K562 (cell line): ENCODE measurements at regions not wholly inside any gene's neighbourhood (a gene's known extent, or its start where the extent isn't known, plus 50 kb on each side); places are given as distances from the start of the nearest gene placed in this dataset.

ENCODE experiments used
- ATAC-seq: fragments of 200-7000 bp; cut with Tn5 transposase; 3 replicates; pipeline ENCODE4 v1.9.1; 2020; ENCODE audit warnings: moderate library complexity
- BruUV-seq: library from RNA; stranded (reverse); fragments of 400-500 nt; replicated peaks from 2 replicates; lab custom pipeline; 2021; lab: Mats Ljungman, UMichigan
- CTCF ChIA-PET: fragments of 300-600 bp; formaldehyde crosslinking; extraction: SDS; loops from one replicate; lab custom pipeline; 2021; ENCODE audit warnings: low intra/inter-chr PET ratio; lab: Yijun Ruan, JAX
- POLR2A ChIA-PET: fragments of 300-600, 350-650 bp; sonication (Branson Sonifier 250); formaldehyde crosslinking; extraction: SDS; loops from one replicate; lab custom pipeline; 2021; ENCODE audit warnings: antibody characterized with exemption, inconsistent platforms; lab: Yijun Ruan, JAX
- DNase-seq, 4 experiments: peaks; one replicate each; pipeline versions ENCODE4 v3.0.0 to v3.0.0-alpha.2; 2011 to 2018; ENCODE audit warnings: low spot score in 3 of 4, mixed read lengths in 3 of 4; ENCODE audit errors: extremely low read depth in 1 of 4
- FAIRE-seq: peaks from 2 replicates; lab custom pipeline; 2011; peaks lifted over from hg19 to GRCh38; lab: Jason Lieb, UNC
- H2AFZ ChIP-seq: 2 replicates; pipeline ENCODE4 v1.6.0; 2011; ENCODE audit warnings: low read depth, low read length, control low read depth, inconsistent platforms
- H3K27ac ChIP-seq: fragments of 200-600 bp; 3 replicates; pipeline ENCODE4 v1.8.0; 2011; ENCODE audit warnings: low read depth, mild to moderate bottlenecking, control low read depth, inconsistent platforms, low read length, moderate library complexity, mixed read lengths; ENCODE audit errors: extremely low read depth
- H3K27me3 ChIP-seq, 2 experiments: fragments of 300-600 bp in 1 of 2; 2 replicates in 1 of 2; 3 replicates in 1 of 2; pipeline versions ENCODE4 v1.6.0 to v1.8.0; 2011; ENCODE audit warnings: inconsistent platforms in 2 of 2, low read length in 2 of 2, mild to moderate bottlenecking in 1 of 2, mixed read lengths in 1 of 2, moderate library complexity in 1 of 2; ENCODE audit not compliant: control insufficient read depth in 2 of 2, insufficient read depth in 2 of 2
- H3K36me3 ChIP-seq: fragments of 300-600 bp; 3 replicates; pipeline ENCODE4 v1.8.0; 2011; ENCODE audit warnings: mild to moderate bottlenecking, low read length, inconsistent platforms; ENCODE audit not compliant: control insufficient read depth, insufficient read depth
- H3K4me1 ChIP-seq, 2 experiments: fragments of 200-600 bp in 1 of 2; replicated peaks in 1 of 2; 2 replicates in 1 of 2; 3 replicates in 1 of 2; pipeline versions ENCODE4 v1.5.1 to v1.8.0; 2011; ENCODE audit warnings: inconsistent platforms in 2 of 2, low read length in 2 of 2, mild to moderate bottlenecking in 1 of 2, mixed read lengths in 1 of 2, moderate library complexity in 1 of 2; ENCODE audit not compliant: control insufficient read depth in 2 of 2, insufficient read depth in 2 of 2
- H3K4me2 ChIP-seq: 2 replicates; pipeline ENCODE4 v1.6.1; 2011; ENCODE audit warnings: low read length, control low read depth, inconsistent platforms, mixed read lengths; ENCODE audit not compliant: insufficient read depth
- H3K4me3 ChIP-seq: fragments of 200-600 bp; sonication (generic), shearing (Covaris generic); 2 replicates; pipeline ENCODE4 v1.5.1; 2016; ENCODE audit warnings: control low read depth, inconsistent platforms
- H3K79me2 ChIP-seq: fragments of 200-600 bp; 3 replicates; pipeline ENCODE4 v1.8.0; 2011; ENCODE audit warnings: low read length, inconsistent platforms; ENCODE audit not compliant: control insufficient read depth, insufficient read depth
- H3K9ac ChIP-seq, 2 experiments: 2 replicates each; pipeline versions ENCODE4 v1.6.0 to v1.6.1; 2011; ENCODE audit warnings: low read depth in 2 of 2, low read length in 2 of 2, control low read depth in 1 of 2, inconsistent platforms in 1 of 2, mild to moderate bottlenecking in 1 of 2, mixed read lengths in 1 of 2; ENCODE audit not compliant: insufficient read depth in 1 of 2
- H3K9me1 ChIP-seq: one replicate; pipeline ENCODE4 v1.6.0; 2011; ENCODE audit warnings: inconsistent platforms, mild to moderate bottlenecking, low read length, moderate library complexity; ENCODE audit not compliant: control insufficient read depth, insufficient read depth
- H3K9me3 ChIP-seq: replicated peaks from 2 replicates; pipeline ENCODE4 v1.5.1; 2011; ENCODE audit warnings: low read depth, low read length, inconsistent platforms; ENCODE audit not compliant: control insufficient read depth, insufficient read depth
- H4K20me1 ChIP-seq: replicated peaks from 2 replicates; pipeline ENCODE4 v1.6.1; 2011; ENCODE audit warnings: low read length, inconsistent platforms, mixed read lengths; ENCODE audit not compliant: control insufficient read depth, insufficient read depth
- ATF3 ChIP-seq, 2 experiments: fragments of 450-650 bp in 1 of 2; sonication (generic) in 1 of 2; formaldehyde crosslinking in 1 of 2; IDR thresholded peaks in 1 of 2; conservative IDR thresholded peaks in 1 of 2; 2 replicates each; pipeline versions ENCODE4 v1.6.1 to v1.8.1; 2016 to 2023; ENCODE audit warnings: mild to moderate bottlenecking in 2 of 2, moderate library complexity in 2 of 2, inconsistent platforms in 1 of 2, missing genetic modification reagents in 1 of 2
- DIDO1 ChIP-seq: fragments of 450-650 bp; IDR thresholded peaks from 2 replicates; pipeline ENCODE4 v1.6.1; 2016; ENCODE audit warnings: low read depth, missing biosample characterization, missing genetic modification characterization
- KDM4B ChIP-seq, 2 experiments: fragments of 450-650 bp in 1 of 2; sonication (generic) in 1 of 2; IDR thresholded peaks; 2 replicates each; pipeline ENCODE4 v1.6.1; 2016 to 2017; ENCODE audit warnings: borderline replicate concordance in 2 of 2, antibody characterized with exemption in 1 of 2, low read depth in 1 of 2, mild to moderate bottlenecking in 1 of 2
- MYC ChIP-seq, 2 experiments: fragments of 250-450 bp in 1 of 2; sonication (Bioruptor Pico) in 1 of 2; IDR thresholded peaks; 2 replicates each; pipeline versions ENCODE4 v1.5.1 to v1.6.1; 2012 to 2021; ENCODE audit warnings: low read depth in 2 of 2, borderline replicate concordance in 1 of 2, improper control_type of control experiment in 1 of 2, low read length in 1 of 2, mild to moderate bottlenecking in 1 of 2, moderate library complexity in 1 of 2
- PHB ChIP-seq: fragments of 250-450 bp; sonication (Bioruptor Pico); IDR thresholded peaks from 2 replicates; pipeline ENCODE4 v1.5.0; 2021
- SMARCA5 ChIP-seq: fragments of 450-650 bp; IDR thresholded peaks from 2 replicates; pipeline ENCODE4 v1.6.1; 2016
- ZNF217 ChIP-seq: sonication (generic); formaldehyde crosslinking; IDR thresholded peaks from 2 replicates; pipeline ENCODE4 v1.8.0; 2022; ENCODE audit warnings: mild to moderate bottlenecking, missing genetic modification reagents
- ZNF592 ChIP-seq: fragments of 450-650 bp; IDR thresholded peaks from 2 replicates; pipeline ENCODE4 v1.6.1; 2017; ENCODE audit warnings: antibody characterized with exemption, mild to moderate bottlenecking
- WGBS: fragments of 100-300 bp; shearing (Covaris generic); methylation state at CpG from one replicate; pipeline ENCODE4 v1.1.6; 2016; ENCODE audit warnings: low coverage, mixed read lengths; ENCODE audit not compliant: insufficient coverage; ENCODE audit errors: missing lambda C conversion rate; 5-methylcytosine and 5-hydroxymethylcytosine counted together
- in situ Hi-C: fragments of 300-500 bp; cut with MboI; formaldehyde crosslinking; loops from 4 replicates; pipeline ENCODE4 v1.15.0; 2018; ENCODE audit warnings: inconsistent platforms, mixed read lengths
- intact Hi-C: fragments of 100-400 bp; cut with micrococcal nuclease; formaldehyde crosslinking; loops from 2 replicates; pipeline ENCODE4 v1.14.2; 2022
- TF ChIP-seq, protein P1 (sequence below): fragments of 250-450 bp; sonication (Bioruptor Pico); IDR thresholded peaks from 2 replicates; pipeline ENCODE4 v1.4.0; 2020; ENCODE audit warnings: mild to moderate bottlenecking
- TF ChIP-seq, protein P2 (sequence below): sonication (generic); formaldehyde crosslinking; IDR thresholded peaks from 2 replicates; pipeline ENCODE4 v1.8.0; 2022; ENCODE audit warnings: mild to moderate bottlenecking, missing genetic modification reagents

DNA sequence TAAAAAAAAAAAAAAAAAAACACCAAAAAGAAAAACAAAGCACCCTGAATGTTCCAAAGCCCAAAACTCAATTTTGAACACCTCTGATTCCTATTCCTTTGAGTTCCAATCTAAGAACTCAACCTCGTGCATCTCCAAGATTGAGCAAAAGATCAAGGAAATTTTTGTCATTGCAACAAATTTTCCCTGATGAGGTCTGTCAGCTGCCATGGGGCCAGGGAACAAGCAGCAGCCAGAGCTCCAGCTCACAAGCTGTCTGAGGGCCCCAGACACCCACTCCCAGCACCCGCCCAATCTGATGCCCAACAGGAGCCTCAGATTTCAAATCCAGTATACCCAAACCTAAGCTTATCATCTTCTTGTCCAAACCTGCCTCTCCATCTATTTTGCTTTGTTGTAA, 87.6 kb upstream of the ACP3 start:
- no peak for FAIRE-seq
- H4K20me1 ChIP-seq = no peaks in the 10 kb centered on the region
- no peak for ATAC-seq
- no peaks in the 10 kb centered on the region for H3K36me3 ChIP-seq
- H3K79me2 ChIP-seq = no peaks in the 10 kb centered on the region
- 0% methylated on average over 2 of the region's 2 CpGs for WGBS
- BruUV-seq = no TSS peak
- CTCF ChIA-PET = no interaction called here
- H3K4me3 ChIP-seq = no peak overlapping the region
- POLR2A ChIA-PET = no interaction called here
- H3K9ac ChIP-seq = no peak overlapping the region
- in situ Hi-C loops (no loop called here), intact Hi-C loops (no loop called here)
- no peak for DNase-seq
- H3K9me3 ChIP-seq = no peaks in the 10 kb centered on the region
- no peak overlapping the region for H2AFZ ChIP-seq
- H3K4me1 ChIP-seq = no peaks in the 10 kb centered on the region
- no peaks in the 10 kb centered on the region for H3K9me1 ChIP-seq
- H3K4me2 ChIP-seq = no peak overlapping the region
- H3K27ac ChIP-seq = no peak overlapping the region
- no peaks in the 10 kb centered on the region for H3K27me3 ChIP-seq
- TF ChIP-seq ZNF592 (no peak), KDM4B (IDR thresholded peaks at IDR 0.05; ENCODE audit: borderline replicate concordance in 2 of 2, low read depth in 1 of 2) (no peak), ATF3 (IDR thresholded peaks at IDR 0.05) (no peak), ATF3 (CRISPR knock-in tag; conservative IDR thresholded peaks at IDR 0.05) (no peak), MYC (IDR thresholded peaks at IDR 0.05; ENCODE audit: low read depth, low read length) (no peak), MYC (CRISPR knock-in tag; IDR thresholded peaks at IDR 0.05; ENCODE audit: borderline replicate concordance, low read depth) (no peak), DIDO1 (tag) (no peak), ZNF217 (no peak), SMARCA5 (no peak), PHB (CRISPR knock-in tag) (no peak)
- TF ChIP-seq, protein P1, sequence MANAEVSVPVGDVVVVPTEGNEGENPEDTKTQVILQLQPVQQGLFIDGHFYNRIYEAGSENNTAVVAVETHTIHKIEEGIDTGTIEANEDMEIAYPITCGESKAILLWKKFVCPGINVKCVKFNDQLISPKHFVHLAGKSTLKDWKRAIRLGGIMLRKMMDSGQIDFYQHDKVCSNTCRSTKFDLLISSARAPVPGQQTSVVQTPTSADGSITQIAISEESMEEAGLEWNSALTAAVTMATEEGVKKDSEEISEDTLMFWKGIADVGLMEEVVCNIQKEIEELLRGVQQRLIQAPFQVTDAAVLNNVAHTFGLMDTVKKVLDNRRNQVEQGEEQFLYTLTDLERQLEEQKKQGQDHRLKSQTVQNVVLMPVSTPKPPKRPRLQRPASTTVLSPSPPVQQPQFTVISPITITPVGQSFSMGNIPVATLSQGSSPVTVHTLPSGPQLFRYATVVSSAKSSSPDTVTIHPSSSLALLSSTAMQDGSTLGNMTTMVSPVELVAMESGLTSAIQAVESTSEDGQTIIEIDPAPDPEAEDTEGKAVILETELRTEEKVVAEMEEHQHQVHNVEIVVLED (CRISPR knock-in tag) = no peak
- TF ChIP-seq, protein P2, sequence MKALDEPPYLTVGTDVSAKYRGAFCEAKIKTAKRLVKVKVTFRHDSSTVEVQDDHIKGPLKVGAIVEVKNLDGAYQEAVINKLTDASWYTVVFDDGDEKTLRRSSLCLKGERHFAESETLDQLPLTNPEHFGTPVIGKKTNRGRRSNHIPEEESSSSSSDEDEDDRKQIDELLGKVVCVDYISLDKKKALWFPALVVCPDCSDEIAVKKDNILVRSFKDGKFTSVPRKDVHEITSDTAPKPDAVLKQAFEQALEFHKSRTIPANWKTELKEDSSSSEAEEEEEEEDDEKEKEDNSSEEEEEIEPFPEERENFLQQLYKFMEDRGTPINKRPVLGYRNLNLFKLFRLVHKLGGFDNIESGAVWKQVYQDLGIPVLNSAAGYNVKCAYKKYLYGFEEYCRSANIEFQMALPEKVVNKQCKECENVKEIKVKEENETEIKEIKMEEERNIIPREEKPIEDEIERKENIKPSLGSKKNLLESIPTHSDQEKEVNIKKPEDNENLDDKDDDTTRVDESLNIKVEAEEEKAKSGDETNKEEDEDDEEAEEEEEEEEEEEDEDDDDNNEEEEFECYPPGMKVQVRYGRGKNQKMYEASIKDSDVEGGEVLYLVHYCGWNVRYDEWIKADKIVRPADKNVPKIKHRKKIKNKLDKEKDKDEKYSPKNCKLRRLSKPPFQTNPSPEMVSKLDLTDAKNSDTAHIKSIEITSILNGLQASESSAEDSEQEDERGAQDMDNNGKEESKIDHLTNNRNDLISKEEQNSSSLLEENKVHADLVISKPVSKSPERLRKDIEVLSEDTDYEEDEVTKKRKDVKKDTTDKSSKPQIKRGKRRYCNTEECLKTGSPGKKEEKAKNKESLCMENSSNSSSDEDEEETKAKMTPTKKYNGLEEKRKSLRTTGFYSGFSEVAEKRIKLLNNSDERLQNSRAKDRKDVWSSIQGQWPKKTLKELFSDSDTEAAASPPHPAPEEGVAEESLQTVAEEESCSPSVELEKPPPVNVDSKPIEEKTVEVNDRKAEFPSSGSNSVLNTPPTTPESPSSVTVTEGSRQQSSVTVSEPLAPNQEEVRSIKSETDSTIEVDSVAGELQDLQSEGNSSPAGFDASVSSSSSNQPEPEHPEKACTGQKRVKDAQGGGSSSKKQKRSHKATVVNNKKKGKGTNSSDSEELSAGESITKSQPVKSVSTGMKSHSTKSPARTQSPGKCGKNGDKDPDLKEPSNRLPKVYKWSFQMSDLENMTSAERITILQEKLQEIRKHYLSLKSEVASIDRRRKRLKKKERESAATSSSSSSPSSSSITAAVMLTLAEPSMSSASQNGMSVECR (CRISPR knock-in tag) = no peak
